OCI-LY3 (cell line): ENCODE measurements at regions not wholly inside any gene's neighbourhood (a gene's known extent, or its start where the extent isn't known, plus 50 kb on each side); places are given as distances from the start of the nearest gene placed in this dataset.

Experiments used
- EZH2phosphoT487 ChIP-seq: fragments of 200-600 bp; shearing (Covaris generic); IDR thresholded peaks from 2 replicates; pipeline ENCODE4 v1.6.1; 2018; ENCODE audit warnings: antibody characterized with exemption, mixed run types, low read depth
- TF ChIP-seq, protein P1 (sequence below): fragments of 200-600, 300-600 bp; sonication (generic); IDR thresholded peaks from 2 replicates; pipeline ENCODE4 v1.5.1; 2014; ENCODE audit warnings: antibody characterized with exemption, low read length, low read depth

DNA sequence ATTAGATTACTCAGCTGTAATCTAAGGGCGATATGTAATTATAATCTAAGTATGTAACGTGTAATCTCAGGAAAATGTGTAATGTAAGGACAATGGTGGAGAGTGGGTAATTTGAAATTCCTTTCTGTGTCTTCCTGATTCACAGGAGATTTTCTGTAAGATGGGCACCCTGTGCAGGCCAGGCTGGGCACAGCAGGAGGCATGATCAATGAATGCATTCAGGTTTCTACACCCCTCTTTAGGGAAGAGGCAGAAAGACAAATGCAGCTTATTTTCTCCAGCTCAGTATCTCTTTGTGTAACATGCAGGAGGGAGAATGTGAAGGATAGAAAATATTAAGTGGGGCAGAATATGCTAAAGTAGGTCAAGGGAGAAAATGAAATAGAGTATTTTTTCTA is 320.1 kb downstream of the PIK3C3 start:
- TF ChIP-seq, protein P1, sequence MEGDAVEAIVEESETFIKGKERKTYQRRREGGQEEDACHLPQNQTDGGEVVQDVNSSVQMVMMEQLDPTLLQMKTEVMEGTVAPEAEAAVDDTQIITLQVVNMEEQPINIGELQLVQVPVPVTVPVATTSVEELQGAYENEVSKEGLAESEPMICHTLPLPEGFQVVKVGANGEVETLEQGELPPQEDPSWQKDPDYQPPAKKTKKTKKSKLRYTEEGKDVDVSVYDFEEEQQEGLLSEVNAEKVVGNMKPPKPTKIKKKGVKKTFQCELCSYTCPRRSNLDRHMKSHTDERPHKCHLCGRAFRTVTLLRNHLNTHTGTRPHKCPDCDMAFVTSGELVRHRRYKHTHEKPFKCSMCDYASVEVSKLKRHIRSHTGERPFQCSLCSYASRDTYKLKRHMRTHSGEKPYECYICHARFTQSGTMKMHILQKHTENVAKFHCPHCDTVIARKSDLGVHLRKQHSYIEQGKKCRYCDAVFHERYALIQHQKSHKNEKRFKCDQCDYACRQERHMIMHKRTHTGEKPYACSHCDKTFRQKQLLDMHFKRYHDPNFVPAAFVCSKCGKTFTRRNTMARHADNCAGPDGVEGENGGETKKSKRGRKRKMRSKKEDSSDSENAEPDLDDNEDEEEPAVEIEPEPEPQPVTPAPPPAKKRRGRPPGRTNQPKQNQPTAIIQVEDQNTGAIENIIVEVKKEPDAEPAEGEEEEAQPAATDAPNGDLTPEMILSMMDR, result no peak
- TF ChIP-seq EZH2phosphoT487, result no peak
